ENCODE measurements at regions not wholly inside any gene's neighbourhood (a gene's known extent, or its start where the extent isn't known, plus 50 kb on each side); places are given as distances from the start of the nearest gene placed in this dataset.

DNA sequence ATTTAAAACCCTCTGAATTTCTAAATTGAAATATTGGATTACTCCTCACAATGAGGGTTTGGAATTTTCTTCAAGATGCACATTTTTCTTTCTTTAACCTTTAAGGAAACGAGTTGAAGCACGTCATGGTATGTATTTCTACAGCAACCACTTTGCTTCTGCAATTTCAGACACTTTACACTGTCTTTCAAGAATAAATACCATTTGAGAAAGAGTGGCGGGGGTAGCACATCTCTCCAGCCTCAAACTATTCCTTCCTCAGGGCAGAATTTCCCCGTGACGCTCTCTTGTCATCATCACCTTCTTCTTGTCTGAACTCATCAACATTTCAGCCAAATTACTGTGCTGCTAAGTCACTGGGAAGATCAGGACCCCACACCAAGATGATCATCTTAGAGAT lies 1073.4 kb downstream of the EFNB2 start:
- no peak overlapping the region for H3K4me3 ChIP-seq
- H3K27ac ChIP-seq: no peak overlapping the region
- H3K9me3 ChIP-seq: no peaks in the 10 kb centered on the region
- no peak for DNase-seq
- H3K27me3 ChIP-seq: no peaks in the 10 kb centered on the region
- H3K36me3 ChIP-seq (ENCODE audit: low read depth, missing control alignments): no peaks in the 10 kb centered on the region
- TF ChIP-seq, protein P1, sequence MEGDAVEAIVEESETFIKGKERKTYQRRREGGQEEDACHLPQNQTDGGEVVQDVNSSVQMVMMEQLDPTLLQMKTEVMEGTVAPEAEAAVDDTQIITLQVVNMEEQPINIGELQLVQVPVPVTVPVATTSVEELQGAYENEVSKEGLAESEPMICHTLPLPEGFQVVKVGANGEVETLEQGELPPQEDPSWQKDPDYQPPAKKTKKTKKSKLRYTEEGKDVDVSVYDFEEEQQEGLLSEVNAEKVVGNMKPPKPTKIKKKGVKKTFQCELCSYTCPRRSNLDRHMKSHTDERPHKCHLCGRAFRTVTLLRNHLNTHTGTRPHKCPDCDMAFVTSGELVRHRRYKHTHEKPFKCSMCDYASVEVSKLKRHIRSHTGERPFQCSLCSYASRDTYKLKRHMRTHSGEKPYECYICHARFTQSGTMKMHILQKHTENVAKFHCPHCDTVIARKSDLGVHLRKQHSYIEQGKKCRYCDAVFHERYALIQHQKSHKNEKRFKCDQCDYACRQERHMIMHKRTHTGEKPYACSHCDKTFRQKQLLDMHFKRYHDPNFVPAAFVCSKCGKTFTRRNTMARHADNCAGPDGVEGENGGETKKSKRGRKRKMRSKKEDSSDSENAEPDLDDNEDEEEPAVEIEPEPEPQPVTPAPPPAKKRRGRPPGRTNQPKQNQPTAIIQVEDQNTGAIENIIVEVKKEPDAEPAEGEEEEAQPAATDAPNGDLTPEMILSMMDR (IDR thresholded peaks at IDR 0.05): no peak
- TF ChIP-seq POLR2A (IDR thresholded peaks at IDR 0.05): no peak
- 78 to 91% methylated on average over 5 of the region's 5 CpGs for WGBS, 2 donors
- intact Hi-C loops (cut with DNase I; ENCODE audit: low total_unique reads): no loop called here
- H3K4me1 ChIP-seq: no peaks in the 10 kb centered on the region

DNA sequence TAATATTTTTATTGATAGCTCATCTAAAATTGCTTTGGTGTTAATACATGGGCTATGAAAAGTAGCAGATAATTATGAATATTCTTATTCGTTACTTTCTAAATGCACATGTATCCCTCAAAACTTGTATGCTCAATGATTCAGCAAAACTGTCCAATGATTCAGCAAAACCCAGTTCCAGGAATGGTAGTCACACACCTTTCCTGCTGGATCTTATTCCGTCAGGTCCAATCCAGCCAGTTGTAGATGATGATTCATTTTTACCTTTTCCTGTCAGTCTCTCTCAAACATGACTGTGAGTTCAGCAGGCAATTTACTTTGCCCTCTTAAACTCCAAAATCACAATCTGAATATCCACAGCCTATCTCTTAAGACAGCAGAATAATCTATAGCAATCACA lies 1082.6 kb downstream of the EFNB2 start:
- WGBS, 2 donors: 87% methylated on average over 2 of the region's 2 CpGs
- no peak for TF ChIP-seq POLR2A (IDR thresholded peaks at IDR 0.05)
- TF ChIP-seq, protein P1 (IDR thresholded peaks at IDR 0.05): no peak
- Histone ChIP-seq H3K9me3 (no peaks in the 10 kb centered on the region), H3K4me3 (no peak overlapping the region), H3K4me1 (no peaks in the 10 kb centered on the region), H3K36me3 (ENCODE audit: low read depth, missing control alignments) (no peaks in the 10 kb centered on the region), H3K27me3 (no peaks in the 10 kb centered on the region), H3K27ac (no peak overlapping the region)
- no peak for DNase-seq
- intact Hi-C loops (cut with DNase I; ENCODE audit: low total_unique reads): no loop called here

DNA sequence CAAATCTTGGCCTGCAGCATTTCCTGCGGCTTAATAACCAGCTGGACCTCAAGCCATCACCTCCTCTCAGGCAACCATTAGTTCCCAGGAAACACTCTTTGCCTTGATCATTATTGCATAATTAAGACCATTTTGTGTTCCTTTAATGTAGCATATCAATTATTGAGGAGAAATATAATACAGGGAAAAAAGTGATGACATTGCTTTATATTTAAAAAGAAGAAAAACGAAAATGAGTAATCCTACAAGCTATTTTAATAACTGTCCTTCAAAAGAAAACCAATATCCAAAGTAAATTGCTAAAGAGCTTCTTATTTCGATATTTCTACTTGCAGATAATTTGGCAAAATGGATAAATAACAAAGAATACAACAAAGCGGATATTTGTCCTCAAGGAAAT lies 1084.7 kb downstream of the EFNB2 start:
- TF ChIP-seq, protein P1 (IDR thresholded peaks at IDR 0.05): no peak
- TF ChIP-seq POLR2A (IDR thresholded peaks at IDR 0.05): no peak
- no peaks in the 10 kb centered on the region for H3K9me3 ChIP-seq
- no peak overlapping the region for H3K4me3 ChIP-seq
- no peaks in the 10 kb centered on the region for H3K36me3 ChIP-seq (ENCODE audit: low read depth, missing control alignments)
- intact Hi-C loops (cut with DNase I; ENCODE audit: low total_unique reads): no loop called here
- 79 to 86% methylated on average over 4 of the region's 4 CpGs for WGBS, 2 donors
- H3K4me1 ChIP-seq: no peaks in the 10 kb centered on the region
- no peak overlapping the region for H3K27ac ChIP-seq
- no peaks in the 10 kb centered on the region for H3K27me3 ChIP-seq
- DNase-seq: no peak

DNA sequence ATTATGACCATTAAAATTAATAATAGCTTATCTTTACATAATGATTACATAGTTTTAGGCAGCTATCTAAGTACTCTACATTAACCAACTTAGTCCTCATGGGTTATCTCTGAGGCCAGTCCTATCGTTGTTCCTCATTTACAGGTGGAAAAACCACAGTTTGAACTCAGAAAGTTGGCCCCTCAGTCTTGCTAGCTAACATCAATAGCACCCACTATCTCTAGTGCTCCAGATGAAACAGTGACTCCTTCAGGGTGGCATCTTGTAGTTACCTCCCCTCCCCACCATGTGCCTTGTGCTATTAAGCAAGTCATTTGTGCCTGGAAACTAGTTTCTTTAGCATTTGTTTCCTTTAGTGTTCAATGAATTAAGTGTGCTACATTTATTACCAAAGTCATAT lies 1086.7 kb downstream of the EFNB2 start:
- H3K27ac ChIP-seq: no peak overlapping the region
- no peaks in the 10 kb centered on the region for H3K4me1 ChIP-seq
- H3K4me3 ChIP-seq: no peak overlapping the region
- no peaks in the 10 kb centered on the region for H3K36me3 ChIP-seq (ENCODE audit: low read depth, missing control alignments)
- no peaks in the 10 kb centered on the region for H3K27me3 ChIP-seq
- intact Hi-C loops (cut with DNase I; ENCODE audit: low total_unique reads): no loop called here
- TF ChIP-seq POLR2A (IDR thresholded peaks at IDR 0.05): no peak
- TF ChIP-seq, protein P1 (IDR thresholded peaks at IDR 0.05): no peak
- 78% methylated on average over 1 of the region's 1 CpG for WGBS, 2 donors
- DNase-seq: no peak
- no peaks in the 10 kb centered on the region for H3K9me3 ChIP-seq

DNA sequence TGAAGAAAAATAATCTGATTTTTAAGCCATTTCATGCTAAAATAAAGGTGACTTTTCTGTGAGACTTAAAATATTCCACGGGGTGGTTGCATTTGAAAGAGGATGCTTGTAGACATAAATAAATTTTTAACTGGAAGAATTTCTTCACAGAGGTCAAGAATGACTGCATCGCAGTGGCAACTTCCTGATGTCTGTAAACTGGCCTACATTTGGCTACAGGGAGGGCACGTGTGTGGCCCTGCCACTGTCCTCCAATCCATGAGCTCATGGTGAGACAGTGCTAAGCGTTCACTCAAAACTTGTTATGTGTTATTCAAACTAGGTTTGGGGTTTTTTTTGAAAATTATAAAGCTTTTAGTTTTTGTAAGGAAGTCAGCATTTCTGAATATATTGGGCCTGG lies 1089.3 kb downstream of the EFNB2 start:
- TF ChIP-seq POLR2A (IDR thresholded peaks at IDR 0.05): no peak
- TF ChIP-seq, protein P1 (IDR thresholded peaks at IDR 0.05): no peak
- intact Hi-C loops (cut with DNase I; ENCODE audit: low total_unique reads): no loop called here
- no peak overlapping the region for H3K27ac ChIP-seq
- no peak for DNase-seq
- no peaks in the 10 kb centered on the region for H3K36me3 ChIP-seq (ENCODE audit: low read depth, missing control alignments)
- no peaks in the 10 kb centered on the region for H3K4me1 ChIP-seq
- 77 to 78% methylated on average over 4 of the region's 4 CpGs for WGBS, 2 donors
- no peak overlapping the region for H3K4me3 ChIP-seq
- H3K9me3 ChIP-seq: no peaks in the 10 kb centered on the region
- H3K27me3 ChIP-seq: no peaks in the 10 kb centered on the region
